ENCODE measurements at regions not wholly inside any gene's neighbourhood (a gene's known extent, or its start where the extent isn't known, plus 50 kb on each side); places are given as distances from the start of the nearest gene placed in this dataset.
"Not testable (repeated sequence)": the region's sequence is repeated elsewhere in the genome, so short reads cannot be mapped to it uniquely, and the experiment has no call there.

DNA sequence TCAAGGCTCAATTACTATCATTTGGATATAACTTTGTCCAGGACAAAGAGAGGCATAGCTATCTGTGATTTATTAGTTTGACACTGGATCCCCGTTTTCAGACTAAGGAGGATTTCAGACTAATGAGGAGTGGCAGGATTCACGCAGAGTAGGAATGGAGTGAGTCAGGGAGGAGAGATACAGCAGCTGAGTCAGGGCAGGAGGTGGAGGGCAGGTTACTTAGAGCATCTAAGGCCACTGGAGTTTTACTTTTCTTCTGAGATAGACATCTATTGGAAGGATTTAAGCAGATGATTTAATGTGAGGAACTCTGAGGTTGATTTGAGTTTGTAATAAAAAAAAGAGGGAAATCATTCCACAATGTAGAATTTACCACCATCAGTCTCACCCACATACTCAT lies 110.6 kb downstream of the RPIA start:
- H3K27me3 Mint-ChIP-seq; CTCF ChIA-PET; DNase-seq; POLR2A ChIA-PET; H3K9me3 Mint-ChIP-seq; H3K36me3 Mint-ChIP-seq (ENCODE audit: low read depth); H3K4me1 Mint-ChIP-seq; H3K27ac Mint-ChIP-seq; H3K4me3 Mint-ChIP-seq: not testable (repeated sequence)

DNA sequence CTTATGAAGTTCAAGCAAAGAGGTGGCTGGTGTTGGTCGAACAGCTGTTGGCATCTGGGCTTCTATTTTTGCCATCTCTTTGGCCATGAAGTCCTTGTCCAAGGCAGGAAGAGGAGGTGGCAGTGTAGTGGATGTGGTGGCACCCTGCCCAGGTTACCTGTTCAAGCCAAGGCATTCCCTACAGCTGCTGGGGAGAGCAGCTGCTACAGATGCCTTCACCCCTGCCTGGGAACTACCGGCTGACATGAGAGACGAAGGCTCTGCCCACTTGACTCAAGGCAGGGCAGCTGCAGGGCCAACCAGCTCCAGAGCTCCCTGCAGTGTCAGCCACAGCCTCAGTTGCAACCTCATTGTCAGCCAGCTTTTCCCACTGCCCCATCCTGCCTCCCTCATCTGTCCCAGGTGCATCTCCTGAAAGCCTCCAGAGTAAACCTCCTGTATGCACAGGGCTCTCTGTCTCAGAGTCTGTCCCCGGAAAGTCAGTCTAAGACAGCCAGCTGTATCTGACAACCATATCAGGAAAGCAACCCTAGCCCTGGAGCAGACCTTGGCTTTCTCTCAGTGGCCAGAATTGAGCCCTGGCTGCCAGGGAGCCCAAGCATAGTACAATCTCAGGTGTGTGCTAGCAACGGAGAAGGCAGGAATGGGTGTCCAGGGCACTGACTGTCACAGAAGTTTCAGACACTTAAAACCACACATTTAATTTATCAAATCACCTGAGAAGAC lies 115.9 kb downstream of the RPIA start:
- ChIA-PET CTCF (interaction anchor here (0.6 kb wide), 1 partner anchor 13 kb away, joined by 3 read pairs; no protein-coding TSS in a partner anchor), POLR2A (no interaction called here)
- DNase-seq = no peak
- H3K27me3 Mint-ChIP-seq = no peaks in the 10 kb centered on the region
- no peak overlapping the region for H3K27ac Mint-ChIP-seq
- H3K9me3 Mint-ChIP-seq = no peaks in the 10 kb centered on the region
- H3K36me3 Mint-ChIP-seq (ENCODE audit: low read depth) = no peaks in the 10 kb centered on the region
- H3K4me1 Mint-ChIP-seq = no peaks in the 10 kb centered on the region
- H3K4me3 Mint-ChIP-seq = no peak overlapping the region

DNA sequence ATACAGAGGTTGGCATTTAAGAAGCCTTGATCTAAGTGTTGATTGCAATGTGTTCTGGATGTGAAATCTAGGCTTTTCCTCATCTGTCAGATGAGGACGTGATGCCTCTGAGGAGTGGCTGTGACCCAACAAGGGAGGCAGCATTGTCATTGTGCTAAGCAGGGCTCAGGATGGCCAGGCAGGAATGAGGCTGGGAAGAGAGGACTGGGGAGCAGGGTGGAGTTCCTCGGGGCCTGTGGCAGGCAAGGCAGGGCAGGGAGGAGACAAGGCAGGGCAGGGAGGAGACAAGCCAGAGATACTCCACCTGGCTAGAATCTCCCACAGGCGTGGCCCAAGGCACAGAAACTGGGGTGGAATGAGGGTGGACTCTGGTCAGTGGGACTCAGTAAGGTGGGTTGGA lies 116.6 kb downstream of the RPIA start:
- POLR2A ChIA-PET = no interaction called here
- Mint-ChIP-seq H3K36me3 (ENCODE audit: low read depth) (no peaks in the 10 kb centered on the region), H3K27ac (no peak overlapping the region), H3K27me3 (no peaks in the 10 kb centered on the region), H3K4me3 (no peak overlapping the region), H3K4me1 (no peaks in the 10 kb centered on the region), H3K9me3 (no peaks in the 10 kb centered on the region)
- CTCF ChIA-PET = no interaction called here
- DNase-seq = no peak

- H3K27ac Mint-ChIP-seq = no peak overlapping the region
- DNase-seq = no peak
- H3K36me3 Mint-ChIP-seq (ENCODE audit: low read depth) = no peaks in the 10 kb centered on the region
- no peak overlapping the region for H3K4me3 Mint-ChIP-seq
- no peaks in the 10 kb centered on the region for H3K27me3 Mint-ChIP-seq
- ChIA-PET CTCF (no interaction called here), POLR2A (no interaction called here)
- no peaks in the 10 kb centered on the region for H3K9me3 Mint-ChIP-seq
- no peaks in the 10 kb centered on the region for H3K4me1 Mint-ChIP-seq
These were observed 117.2 kb downstream of the RPIA start for GRCh38 chr2:88808652-88809051.

DNA sequence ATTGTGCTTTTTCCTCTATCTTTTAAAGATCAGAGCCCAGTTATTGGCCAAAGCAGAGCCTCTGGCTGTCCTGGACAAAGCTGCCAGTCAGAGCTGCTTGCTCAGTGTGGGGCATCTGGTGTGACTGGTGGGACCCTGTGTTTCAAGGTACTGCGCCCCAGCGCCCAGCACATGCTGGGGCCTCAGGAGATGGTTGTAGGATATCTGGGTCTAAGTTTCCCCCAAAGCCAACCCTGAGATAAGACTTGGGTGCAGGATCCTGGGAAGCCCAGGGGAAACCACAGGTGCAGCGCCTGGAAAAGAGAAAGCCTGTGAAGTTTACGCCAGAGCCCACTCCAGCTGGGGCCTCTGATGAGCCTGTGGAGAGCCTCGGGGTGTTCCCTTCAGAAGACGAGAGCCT lies 117.7 kb downstream of the RPIA start:
- POLR2A ChIA-PET = no interaction called here
- CTCF ChIA-PET = interaction anchor here (0.7 kb wide), 1 partner anchor 25 kb away, joined by 3 read pairs; no protein-coding TSS in a partner anchor
- no peaks in the 10 kb centered on the region for H3K27me3 Mint-ChIP-seq

DNA sequence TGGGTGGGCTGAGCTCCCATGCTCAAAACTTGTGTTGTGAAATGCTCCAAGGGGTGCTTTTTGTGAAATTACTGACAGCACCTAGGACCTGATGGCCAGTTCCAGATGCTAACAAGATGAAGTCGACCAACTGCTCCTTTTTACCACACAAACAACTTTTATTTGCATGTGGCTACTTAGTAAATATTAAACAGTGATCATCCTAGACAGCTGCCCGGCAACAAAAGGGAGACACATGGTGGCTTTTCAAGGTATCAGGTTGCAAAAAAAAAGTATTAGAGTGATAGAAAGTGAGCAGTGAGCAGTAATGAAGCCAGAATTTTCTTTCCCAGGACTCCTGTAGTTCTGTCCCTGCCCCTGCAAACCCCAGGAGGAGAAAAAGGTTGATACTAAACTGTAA lies 118.5 kb downstream of the RPIA start:
- peaks cover 2% of the 10 kb centered on the region for H3K9me3 Mint-ChIP-seq
- no peak overlapping the region for H3K27ac Mint-ChIP-seq
- H3K4me3 Mint-ChIP-seq = no peak overlapping the region
- CTCF ChIA-PET = interaction anchor here (0.7 kb wide), 1 partner anchor 24 kb away, joined by 3 read pairs; no protein-coding TSS in a partner anchor
- no peak for DNase-seq
- H3K4me1 Mint-ChIP-seq = no peaks in the 10 kb centered on the region
- H3K36me3 Mint-ChIP-seq (ENCODE audit: low read depth) = no peaks in the 10 kb centered on the region
- no peaks in the 10 kb centered on the region for H3K27me3 Mint-ChIP-seq
- POLR2A ChIA-PET = no interaction called here

More for the DNA sequence above, 117.7 kb downstream of the RPIA start:
- Mint-ChIP-seq H3K27ac (no peak overlapping the region), H3K4me3 (no peak overlapping the region), H3K36me3 (ENCODE audit: low read depth) (no peaks in the 10 kb centered on the region), H3K4me1 (no peaks in the 10 kb centered on the region), H3K9me3 (no peaks in the 10 kb centered on the region)
- DNase-seq = no peak

DNA sequence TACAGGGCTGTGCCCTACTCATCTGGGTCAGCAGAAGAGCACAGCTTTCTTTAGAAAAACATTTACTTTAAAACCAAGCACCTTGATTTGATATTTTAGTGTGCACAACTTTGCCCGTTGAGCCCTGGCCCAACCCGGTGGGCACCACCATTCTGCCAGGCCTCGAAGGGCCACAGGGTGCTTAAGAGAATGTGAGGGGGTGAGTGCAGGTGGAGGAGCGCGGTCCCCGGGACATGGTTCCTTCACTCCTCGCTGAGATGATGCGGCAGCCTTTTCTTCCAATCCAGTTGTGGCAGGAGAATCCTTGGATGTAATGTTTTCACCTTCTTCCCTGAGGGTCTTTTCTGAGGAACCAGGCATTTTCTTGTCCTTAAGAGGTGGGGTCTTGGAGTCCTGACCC lies 119.0 kb downstream of the RPIA start:
- ChIA-PET CTCF (no interaction called here), POLR2A (no interaction called here)
- Mint-ChIP-seq H3K36me3 (ENCODE audit: low read depth) (no peaks in the 10 kb centered on the region), H3K4me1 (no peaks in the 10 kb centered on the region), H3K9me3 (peaks cover 7% of the 10 kb centered on the region), H3K27ac (no peak overlapping the region), H3K4me3 (no peak overlapping the region), H3K27me3 (no peaks in the 10 kb centered on the region)
- DNase-seq = no peak

- ChIA-PET CTCF (no interaction called here), POLR2A (no interaction called here)
- H3K27me3 Mint-ChIP-seq = no peaks in the 10 kb centered on the region
- H3K4me1 Mint-ChIP-seq = no peaks in the 10 kb centered on the region
- H3K4me3 Mint-ChIP-seq = no peak overlapping the region
- H3K27ac Mint-ChIP-seq = no peak overlapping the region
- DNase-seq = no peak
- peaks cover 11% of the 10 kb centered on the region for H3K9me3 Mint-ChIP-seq
- H3K36me3 Mint-ChIP-seq (ENCODE audit: low read depth) = no peaks in the 10 kb centered on the region
These were observed 119.8 kb downstream of the RPIA start for GRCh38 chr2:88811233-88811632.

- no peaks in the 10 kb centered on the region for H3K27me3 Mint-ChIP-seq
- H3K36me3 Mint-ChIP-seq (ENCODE audit: low read depth) = no peaks in the 10 kb centered on the region
- POLR2A ChIA-PET = no interaction called here
- no peak overlapping the region for H3K27ac Mint-ChIP-seq
- no peaks in the 10 kb centered on the region for H3K4me1 Mint-ChIP-seq
- H3K9me3 Mint-ChIP-seq = peaks cover 15% of the 10 kb centered on the region
- CTCF ChIA-PET = no interaction called here
- no peak overlapping the region for H3K4me3 Mint-ChIP-seq
- no peak for DNase-seq
These were observed 120.2 kb downstream of the RPIA start for GRCh38 chr2:88811681-88812080.

DNA sequence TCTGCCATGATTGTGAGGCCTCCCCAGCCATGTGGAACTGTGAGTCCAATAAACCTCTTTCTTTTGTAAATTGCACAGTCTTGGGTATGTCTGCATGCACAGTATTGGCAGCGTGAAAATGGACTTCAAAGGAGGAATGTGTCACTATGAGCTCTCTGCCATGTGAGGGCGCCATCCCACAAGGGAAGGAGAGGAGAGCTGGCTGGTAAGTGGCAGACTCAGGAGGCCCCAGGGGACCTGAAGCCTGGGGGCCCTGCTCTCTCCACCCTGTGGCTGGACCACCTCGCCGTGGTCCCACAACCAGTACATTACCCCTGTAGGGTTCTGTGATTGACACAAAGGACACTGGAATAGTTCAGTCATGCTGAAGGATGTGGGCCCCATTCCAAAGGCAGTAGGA lies 122.1 kb downstream of the RPIA start:
- ChIA-PET POLR2A (no interaction called here), CTCF (no interaction called here)
- Mint-ChIP-seq H3K4me3 (no peak overlapping the region), H3K36me3 (ENCODE audit: low read depth) (no peaks in the 10 kb centered on the region), H3K4me1 (no peaks in the 10 kb centered on the region), H3K27ac (no peak overlapping the region), H3K9me3 (peaks cover 24% of the 10 kb centered on the region), H3K27me3 (no peaks in the 10 kb centered on the region)
- DNase-seq = no peak

DNA sequence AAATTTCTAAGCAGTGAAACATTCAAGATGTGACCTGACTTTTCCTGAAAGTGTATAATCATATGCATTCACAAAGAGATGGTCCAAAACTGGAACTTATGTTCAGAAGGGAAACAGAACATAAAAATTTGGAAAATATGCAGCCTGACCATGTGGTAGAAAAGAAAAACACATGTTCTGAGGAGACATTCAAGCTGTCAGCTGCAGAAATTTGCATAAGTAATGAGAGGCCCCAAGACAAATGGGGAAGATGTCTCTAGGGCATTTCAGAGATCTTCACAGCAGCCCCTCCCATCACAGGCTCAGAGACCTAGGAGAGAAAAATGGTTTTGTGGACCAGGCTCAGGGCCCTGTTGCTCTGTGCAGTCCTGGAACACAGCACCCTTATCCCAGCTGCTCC lies 123.8 kb downstream of the RPIA start:
- H3K27ac Mint-ChIP-seq = no peak overlapping the region
- CTCF ChIA-PET = no interaction called here
- POLR2A ChIA-PET = no interaction called here

DNA sequence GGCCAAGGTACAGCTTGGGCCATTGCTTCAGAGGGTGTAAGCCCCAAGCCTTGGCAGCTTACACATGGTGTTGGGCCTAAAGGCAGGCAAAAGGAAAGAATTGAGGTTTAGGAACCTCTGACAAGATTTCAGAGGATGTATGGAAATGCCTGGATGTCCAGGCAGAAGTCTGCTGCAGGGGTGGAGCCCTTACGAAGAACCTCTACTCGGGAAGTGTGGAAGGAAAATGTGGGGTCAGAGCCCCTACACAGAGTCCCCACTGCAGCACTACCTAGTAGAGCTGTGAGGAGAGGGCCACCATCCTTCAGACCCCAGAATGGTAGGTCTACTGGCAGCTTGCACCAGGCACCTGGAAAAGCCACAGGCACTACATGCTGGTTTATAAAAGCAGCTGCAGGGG lies 124.2 kb downstream of the RPIA start:
- no peak for DNase-seq
- Mint-ChIP-seq H3K4me1 (no peaks in the 10 kb centered on the region), H3K4me3 (no peak overlapping the region), H3K9me3 (peaks cover 24% of the 10 kb centered on the region), H3K27ac (no peak overlapping the region), H3K36me3 (ENCODE audit: low read depth) (no peaks in the 10 kb centered on the region), H3K27me3 (peaks cover 2% of the 10 kb centered on the region)
- ChIA-PET CTCF (no interaction called here), POLR2A (no interaction called here)

More for the DNA sequence above, 123.8 kb downstream of the RPIA start:
- Mint-ChIP-seq H3K4me3 (no peak overlapping the region), H3K4me1 (no peaks in the 10 kb centered on the region), H3K27me3 (no peaks in the 10 kb centered on the region), H3K9me3 (peaks cover 24% of the 10 kb centered on the region), H3K36me3 (ENCODE audit: low read depth) (no peaks in the 10 kb centered on the region)
- DNase-seq = no peak

GRCh38 chr2:88818381-88818780 lies 126.9 kb downstream of the RPIA start:
- Mint-ChIP-seq H3K36me3 (ENCODE audit: low read depth) (no peaks in the 10 kb centered on the region), H3K27me3 (peaks cover 2% of the 10 kb centered on the region), H3K27ac (no peak overlapping the region), H3K4me3 (no peak overlapping the region), H3K4me1 (no peaks in the 10 kb centered on the region), H3K9me3 (peaks cover 24% of the 10 kb centered on the region)
- POLR2A ChIA-PET = no interaction called here
- CTCF ChIA-PET = no interaction called here
- DNase-seq = no peak

DNA sequence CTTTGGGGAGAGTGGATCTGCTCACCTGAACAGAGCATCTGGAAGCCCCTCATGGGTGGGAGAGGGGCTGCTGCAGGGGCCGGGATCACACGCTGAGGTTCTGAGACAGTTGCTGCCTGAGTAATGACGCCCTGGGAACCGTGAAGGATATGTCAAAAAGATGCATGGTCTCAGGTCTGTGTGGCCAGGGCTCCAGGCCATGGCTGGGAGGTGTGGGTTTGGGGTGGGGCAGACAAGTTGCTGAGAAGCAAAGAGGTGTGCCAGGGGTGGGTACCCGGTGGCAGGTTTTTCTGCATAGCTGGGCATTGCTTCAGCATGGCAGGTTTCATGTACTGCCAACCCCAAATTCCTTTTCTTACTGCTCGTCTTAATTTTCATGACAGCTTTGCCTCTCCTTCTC lies 133.5 kb downstream of the RPIA start:
- CTCF ChIA-PET = no interaction called here
- no peaks in the 10 kb centered on the region for H3K4me1 Mint-ChIP-seq

More for the DNA sequence above, 133.5 kb downstream of the RPIA start:
- POLR2A ChIA-PET = no interaction called here
- H3K27me3 Mint-ChIP-seq = peaks cover 4% of the 10 kb centered on the region
- no peaks in the 10 kb centered on the region for H3K9me3 Mint-ChIP-seq
- H3K4me3 Mint-ChIP-seq = no peak overlapping the region
- no peak overlapping the region for H3K27ac Mint-ChIP-seq
- DNase-seq = no peak
- no peaks in the 10 kb centered on the region for H3K36me3 Mint-ChIP-seq (ENCODE audit: low read depth)

Data from activated CD4-positive, alpha-beta T cell treated with anti-CD3 and anti-CD28 coated beads, Interleukin-2, amount 10 ng/mL, durations not matched to agents 7 days and 5 days (primary cell).